GM12878 (cell line): ENCODE measurements at regions not wholly inside any gene's neighbourhood (a gene's known extent, or its start where the extent isn't known, plus 50 kb on each side); places are given as distances from the start of the nearest gene placed in this dataset.

Experiments used
- BCL11A ChIP-seq: IDR thresholded peaks from 2 replicates; pipeline ENCODE4 v1.6.1; 2011; ENCODE audit warnings: low read depth, low read length
- CBX5 ChIP-seq: sonication (generic); IDR thresholded peaks from 2 replicates; pipeline ENCODE4 v1.6.1; 2016; ENCODE audit warnings: low read depth, moderate library complexity, mild to moderate bottlenecking, inconsistent platforms
- CEBPB ChIP-seq, 2 experiments: fragments of 150-350 bp in 1 of 2; IDR thresholded peaks; 2 replicates each; pipeline ENCODE4 v1.6.1; 2012 to 2014; ENCODE audit warnings: low read depth in 2 of 2, low read length in 2 of 2, borderline replicate concordance in 1 of 2, inconsistent platforms in 1 of 2
- CHD1 ChIP-seq: IDR thresholded peaks from 2 replicates; pipeline ENCODE4 v1.6.1; 2012; ENCODE audit warnings: low read depth, low read length, improper control_type of control experiment
- CHD2 ChIP-seq: IDR thresholded peaks from 2 replicates; pipeline ENCODE4 v1.6.1; 2011; ENCODE audit warnings: low read depth, low read length, improper control_type of control experiment, borderline replicate concordance
- FOXM1 ChIP-seq: IDR thresholded peaks from 2 replicates; pipeline ENCODE4 v1.6.1; 2012; ENCODE audit warnings: low read depth, mild to moderate bottlenecking, inconsistent platforms, low read length, moderate library complexity
- JUNB ChIP-seq: IDR thresholded peaks from 2 replicates; pipeline ENCODE4 v1.6.1; 2016; ENCODE audit warnings: antibody characterized with exemption, mild to moderate bottlenecking
- NBN ChIP-seq: fragments of 450-650 bp; IDR thresholded peaks from 2 replicates; pipeline ENCODE4 v1.6.1; 2016
- RELB ChIP-seq: fragments of 450-650 bp; IDR thresholded peaks from 2 replicates; pipeline ENCODE4 v1.6.1; 2017; ENCODE audit warnings: low read depth, mild to moderate bottlenecking, moderate library complexity
- SIN3A ChIP-seq: IDR thresholded peaks from 2 replicates; pipeline ENCODE4 v1.6.1; 2012; ENCODE audit warnings: low read depth, low read length, improper control_type of control experiment
- ZNF687 ChIP-seq: fragments of 450-650 bp; IDR thresholded peaks from 2 replicates; pipeline ENCODE4 v1.6.1; 2017; ENCODE audit warnings: mild to moderate bottlenecking, moderate library complexity

- TF ChIP-seq ZNF687 = no peak
- TF ChIP-seq CHD2 = no peak
- no peak for TF ChIP-seq FOXM1
- no peak for TF ChIP-seq CEBPB (IDR thresholded peaks at IDR 0.05; ENCODE audit: borderline replicate concordance in 1 of 2, low read depth in 2 of 2, low read length in 2 of 2)
- TF ChIP-seq SIN3A = no peak
- TF ChIP-seq BCL11A = no peak
- no peak for TF ChIP-seq CHD1
- no peak for TF ChIP-seq JUNB
- no peak for TF ChIP-seq RELB
- no peak for TF ChIP-seq NBN
- TF ChIP-seq CBX5 = no peak
Measured at GRCh38 chr22:47718337-47718736, 955.9 kb downstream of the TBC1D22A start (continued).
